Skin of body (tissue), 1 donor: ENCODE measurements at regions not wholly inside any gene's neighbourhood (a gene's known extent, or its start where the extent isn't known, plus 50 kb on each side); places are given as distances from the start of the nearest gene placed in this dataset.
"Not testable (repeated sequence)": the region's sequence is repeated elsewhere in the genome, so short reads cannot be mapped to it uniquely, and the experiment has no call there.

Source experiments
- DNase-seq: peaks from one replicate; lab custom pipeline; 2025; lab: John Stamatoyannopoulos, UW

DNA sequence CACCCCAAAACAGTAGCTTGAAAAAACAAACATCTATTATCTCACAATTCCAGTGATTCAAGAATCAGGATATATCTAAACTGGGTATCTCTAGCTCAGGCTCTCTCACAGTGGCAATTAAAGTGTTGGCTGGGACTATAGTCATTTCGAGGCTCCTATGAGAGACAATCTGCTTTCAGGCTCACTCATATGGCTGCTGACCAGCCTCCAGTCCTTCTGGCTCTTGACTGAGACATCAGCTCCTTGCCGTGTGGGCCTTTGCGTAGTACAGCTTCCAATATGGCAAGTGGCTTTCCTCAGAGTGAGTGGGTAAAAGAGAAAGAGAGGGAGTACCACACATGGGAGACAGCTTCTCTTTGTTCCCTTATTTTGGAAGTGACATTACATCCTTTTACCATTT lies 327.2 kb downstream of the CENPW start:
- no peak for DNase-seq

- no peak for DNase-seq
These were observed 327.8 kb downstream of the CENPW start for GRCh38 chr6:126667728-126668127.

GRCh38 chr6:126672649-126673048 lies 332.7 kb downstream of the CENPW start:
- no peak for DNase-seq

DNA sequence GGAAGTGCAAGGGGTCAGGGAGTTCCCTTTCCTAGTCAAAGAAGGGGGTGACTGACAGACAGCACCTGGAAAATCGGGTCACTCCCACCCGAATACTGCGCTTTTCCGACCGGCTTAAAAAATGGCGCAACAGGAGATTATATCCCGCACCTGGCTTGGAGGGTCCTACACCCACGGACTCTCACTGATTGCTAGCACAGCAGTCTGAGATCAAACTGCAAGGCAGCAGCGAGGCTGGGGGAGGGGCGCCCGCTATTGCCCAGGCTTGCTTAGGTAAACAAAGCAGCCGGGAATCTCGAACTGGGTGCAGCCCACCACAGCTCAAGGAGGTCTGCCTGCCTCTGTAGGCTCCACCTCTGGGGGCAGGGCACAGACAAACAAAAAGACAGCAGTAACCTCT lies 333.8 kb downstream of the CENPW start:
- not testable (repeated sequence) for DNase-seq

- DNase-seq = no peak
These were observed 342.5 kb downstream of the CENPW start for GRCh38 chr6:126682440-126682839.

- DNase-seq = no peak
These were observed 345.3 kb downstream of the CENPW start for GRCh38 chr6:126685182-126685581.

DNA sequence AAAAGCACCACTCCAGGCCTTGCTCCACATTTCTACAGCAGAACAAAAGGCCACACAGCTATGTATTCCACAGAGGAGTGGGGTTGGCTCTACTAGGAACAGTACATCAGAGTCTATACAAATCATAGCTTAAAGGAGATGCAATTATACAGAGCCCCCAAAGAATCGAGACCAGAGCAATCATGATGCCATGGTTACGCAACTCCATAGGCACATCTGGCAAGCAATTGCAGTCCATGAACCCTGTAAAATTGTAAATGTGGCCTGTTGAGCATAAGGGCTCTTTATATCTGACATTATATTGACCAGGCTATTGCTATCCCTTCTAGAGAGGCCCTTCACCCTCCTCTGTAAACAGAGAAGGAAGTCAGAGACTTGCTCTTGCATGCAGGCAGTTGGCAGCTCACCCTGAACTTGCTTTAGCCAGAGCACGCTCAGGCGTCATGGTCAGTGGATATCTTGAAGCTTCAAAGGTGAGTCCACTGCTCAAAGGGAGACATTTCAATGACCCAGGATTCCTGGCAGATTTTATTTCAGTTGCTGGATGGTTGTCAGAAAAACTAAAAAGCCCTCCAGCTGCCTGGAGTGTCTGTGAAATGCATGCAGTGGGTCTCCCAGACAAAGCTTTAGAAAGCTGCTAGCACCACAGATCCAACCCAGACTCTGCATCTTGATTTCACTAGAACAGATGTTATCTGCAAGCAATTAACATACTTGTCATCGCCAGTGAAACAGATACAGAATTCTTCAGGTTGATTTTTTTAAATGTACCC lies 357.2 kb downstream of the CENPW start:
- peak; percentile 82 for DNase-seq

DNA sequence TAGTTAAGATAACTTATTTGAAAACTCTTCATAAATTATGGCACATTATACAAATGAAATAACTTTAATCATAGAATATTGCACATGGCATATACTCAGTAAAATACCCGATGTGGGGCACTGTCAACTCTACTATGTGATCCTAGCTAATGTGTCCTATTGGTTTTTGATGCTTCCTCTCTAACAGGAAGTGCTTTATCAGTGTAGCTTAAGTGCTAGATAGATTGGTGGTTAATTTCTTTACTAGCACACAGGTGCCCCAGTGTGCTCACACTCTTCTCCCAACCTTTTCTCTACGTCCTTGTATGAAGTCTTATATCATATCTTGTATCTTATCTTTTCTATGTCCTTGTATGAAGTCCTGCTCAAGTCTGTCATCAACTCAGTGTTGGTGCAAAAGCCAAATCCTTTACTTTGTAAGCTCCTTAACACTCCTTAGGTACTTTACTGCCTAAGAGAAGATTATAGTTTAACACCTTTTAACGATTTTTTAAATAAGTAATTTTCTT lies 358.9 kb downstream of the CENPW start:
- no peak for DNase-seq

DNA sequence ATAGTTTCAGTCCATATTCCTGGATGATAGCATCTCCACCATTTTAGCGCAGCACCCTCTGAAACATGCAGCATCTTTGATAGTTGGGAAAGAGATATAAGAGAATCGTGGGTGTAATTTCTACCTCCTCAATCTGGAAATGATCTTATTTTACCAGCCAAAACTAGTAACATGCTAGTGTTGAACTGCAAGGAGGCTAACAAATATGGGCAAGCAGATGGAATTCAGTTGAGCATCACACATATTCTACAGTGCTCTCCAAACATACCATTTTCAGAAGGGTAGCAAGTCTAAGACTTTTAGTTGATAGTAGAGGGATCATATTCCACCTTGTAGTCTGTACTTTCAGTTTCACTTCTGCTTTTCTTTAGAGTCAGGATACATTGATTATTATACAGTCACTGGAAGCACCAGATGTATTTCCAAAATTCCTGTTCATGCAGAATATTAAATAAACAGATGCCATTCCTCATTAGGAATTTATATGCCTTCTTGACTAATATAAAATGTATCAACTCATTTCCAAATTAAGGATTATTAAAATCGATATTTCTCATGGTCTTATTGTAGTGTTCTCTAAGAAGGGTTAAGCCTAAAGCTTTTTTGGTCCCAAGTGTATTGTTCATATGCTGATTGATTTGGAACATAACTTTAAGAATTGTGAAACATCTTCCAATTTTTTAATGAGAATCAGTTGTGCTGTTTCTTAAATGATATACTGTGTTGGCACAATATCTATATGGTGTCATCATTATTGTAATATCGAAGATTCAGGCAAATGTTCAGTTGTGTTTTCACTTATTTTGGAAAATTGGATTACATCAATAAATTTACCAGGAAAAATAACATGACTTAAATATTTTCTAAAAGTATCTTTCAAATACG lies 362.0 kb downstream of the CENPW start:
- DNase-seq = peak; percentile 81

DNA sequence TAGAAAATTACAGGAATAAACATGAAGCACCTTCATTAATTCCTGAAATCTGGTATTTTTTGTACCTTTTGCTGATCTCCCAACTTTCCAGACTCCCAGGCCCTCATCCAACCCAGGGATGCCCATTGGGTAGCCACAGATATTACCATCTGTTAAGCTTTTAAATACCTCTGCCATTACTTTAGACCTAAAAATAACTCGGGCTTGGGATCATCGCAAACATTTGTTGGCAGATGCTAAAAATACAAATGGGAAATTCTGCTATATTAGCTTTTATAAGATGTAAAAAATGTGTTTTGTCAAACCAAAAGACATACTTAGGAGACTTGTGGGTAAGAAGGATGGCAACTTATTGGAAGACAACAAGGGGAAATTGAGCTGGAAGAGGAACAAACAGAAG lies 376.1 kb downstream of the CENPW start:
- DNase-seq = no peak

- no peak for DNase-seq
These were observed 377.1 kb downstream of the CENPW start for GRCh38 chr6:126716826-126717509.

GRCh38 chr6:126718600-126719327 lies 378.8 kb downstream of the CENPW start:
- DNase-seq = no peak

DNA sequence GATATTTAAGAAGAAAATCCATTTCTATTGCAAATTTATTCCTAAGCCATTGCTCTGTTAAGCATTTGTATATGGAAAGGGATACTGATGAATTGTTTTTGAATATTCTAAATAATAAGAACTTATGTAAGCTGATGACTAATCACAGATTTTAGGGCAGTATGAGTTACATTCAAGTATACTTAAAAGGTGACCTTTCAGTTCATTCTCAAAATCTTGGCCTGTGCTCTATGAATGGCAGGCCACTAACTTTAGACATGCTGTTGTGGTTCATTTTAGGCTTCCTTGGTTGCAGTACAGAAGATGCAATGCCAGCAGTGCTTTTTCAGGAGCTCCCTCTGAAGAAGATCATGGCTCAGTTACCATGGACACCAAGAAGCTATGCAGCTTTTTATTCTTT lies 380.4 kb downstream of the CENPW start:
- no peak for DNase-seq

DNA sequence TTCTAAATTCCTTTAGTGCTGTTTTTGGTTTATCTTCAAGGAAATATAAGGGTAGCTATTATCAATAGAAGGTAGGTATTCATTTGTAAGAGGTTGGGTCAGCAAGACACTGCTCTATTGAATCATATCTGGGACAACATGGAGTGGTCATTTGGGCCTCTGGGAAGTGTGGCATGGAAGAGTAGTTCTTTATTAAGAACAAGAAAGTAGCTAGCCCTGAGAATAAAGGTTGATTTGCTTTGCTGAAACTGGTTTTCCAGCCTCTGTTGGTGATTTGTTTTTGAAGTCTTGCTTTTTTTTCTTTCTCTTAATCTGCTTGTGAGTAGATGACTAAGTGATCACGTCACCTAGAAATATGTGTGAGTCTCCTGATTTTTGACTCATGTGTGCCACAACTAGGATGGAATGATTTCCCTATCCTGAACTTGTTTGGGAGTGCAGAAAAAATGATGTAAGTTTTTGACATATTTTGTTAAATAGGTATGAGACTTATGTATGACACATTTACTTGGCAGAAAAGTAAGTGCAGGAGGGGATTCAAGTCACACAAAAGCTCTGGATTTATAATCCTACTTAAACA lies 381.8 kb downstream of the CENPW start:
- peak; percentile 9 for DNase-seq

DNA sequence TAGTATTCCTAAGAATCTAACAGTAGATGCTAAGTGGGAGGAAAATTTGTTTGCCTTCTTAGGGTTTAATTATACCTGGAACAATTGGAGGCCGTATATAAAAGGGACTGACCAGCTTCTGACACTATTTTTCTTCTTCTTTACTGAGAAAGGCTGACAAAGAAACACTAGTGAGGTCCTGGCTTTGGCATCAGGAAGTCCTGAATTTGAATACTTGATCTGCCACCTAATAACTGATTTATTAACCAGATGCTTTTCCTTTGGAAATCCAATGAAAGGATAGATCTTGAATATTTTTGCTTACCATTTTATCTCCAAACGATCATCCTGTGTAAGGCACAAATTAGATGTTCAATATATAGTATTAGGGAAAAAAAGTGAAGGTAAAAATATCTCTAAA lies 382.5 kb downstream of the CENPW start:
- DNase-seq = no peak

DNA sequence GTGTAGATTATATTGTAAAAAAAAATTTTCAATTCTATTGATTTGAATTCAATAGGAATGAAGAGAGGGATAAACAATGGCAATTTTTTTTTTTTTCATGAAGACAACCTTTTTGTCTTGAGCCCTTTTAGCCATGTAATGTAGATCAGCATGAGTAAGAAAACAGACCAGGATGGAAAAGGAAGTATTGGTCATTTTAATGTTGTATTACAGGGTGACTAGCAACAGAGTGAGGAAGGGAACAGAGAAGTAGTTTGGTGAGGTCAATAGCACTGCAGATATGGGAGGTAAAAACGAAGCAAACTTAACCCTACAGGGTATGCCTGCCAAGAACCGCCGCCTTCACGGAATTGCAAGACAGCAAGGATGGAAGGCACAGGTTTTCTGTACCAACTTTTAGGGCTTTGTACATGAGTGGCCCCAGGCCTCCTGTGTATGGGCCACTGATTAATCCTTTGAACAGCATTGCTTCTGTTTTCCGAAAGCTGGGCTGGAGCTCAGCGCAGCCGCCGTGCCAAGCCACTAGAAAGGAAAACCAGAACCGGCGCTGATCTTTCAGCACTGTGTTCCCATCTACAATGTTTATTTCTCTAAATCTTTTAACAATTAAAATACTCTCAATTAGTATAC lies 383.7 kb downstream of the CENPW start:
- no peak for DNase-seq

DNA sequence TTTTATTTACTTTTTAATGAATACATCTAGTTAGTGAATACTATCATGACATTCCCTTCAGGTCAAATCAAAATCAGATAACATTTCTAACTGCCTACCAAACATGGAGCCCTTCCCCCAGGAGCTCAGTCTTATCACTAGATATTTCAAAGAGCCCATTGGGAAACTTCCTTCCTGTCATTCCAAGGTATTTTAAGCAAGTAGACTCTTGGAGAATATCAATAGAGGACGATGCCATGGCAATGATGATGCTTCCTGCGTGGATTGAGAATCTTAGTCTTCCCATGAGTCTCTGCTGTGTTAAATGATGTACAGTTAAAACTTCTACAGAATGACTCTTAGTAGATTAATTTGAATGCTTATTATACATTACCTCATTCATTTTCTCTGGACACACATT lies 384.9 kb downstream of the CENPW start:
- no peak for DNase-seq

- DNase-seq = not testable (repeated sequence)
These were observed 386.5 kb downstream of the CENPW start for GRCh38 chr6:126726454-126726853.

- DNase-seq = no peak
These were observed 380.3 kb upstream of the RSPO3 start for GRCh38 chr6:126738146-126738545.

DNA sequence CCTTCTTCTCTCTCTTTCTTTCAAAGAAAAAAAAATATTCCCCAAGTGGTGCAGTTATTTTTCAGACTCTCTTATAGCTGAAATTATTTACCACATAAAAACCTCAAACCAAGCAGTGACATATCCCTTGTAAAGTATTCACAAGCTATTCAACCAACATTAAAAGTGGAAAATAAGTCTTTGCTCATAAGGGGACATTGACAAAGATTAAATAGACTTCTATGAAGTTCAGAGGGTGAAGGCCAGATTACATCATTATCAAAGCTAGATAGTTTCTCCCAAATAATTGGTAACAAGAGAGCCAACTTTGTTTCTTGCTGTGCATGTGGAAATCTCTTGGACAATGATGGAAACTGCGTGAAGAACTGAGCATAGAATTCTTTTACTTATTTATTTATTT lies 379.8 kb upstream of the RSPO3 start:
- peak; percentile 51 for DNase-seq
